ENCODE measurements at regions not wholly inside any gene's neighbourhood (a gene's known extent, or its start where the extent isn't known, plus 50 kb on each side); places are given as distances from the start of the nearest gene placed in this dataset.

- TF ChIP-seq POLR2A (IDR thresholded peaks at IDR 0.05), result no peak
- TF ChIP-seq, protein P1, sequence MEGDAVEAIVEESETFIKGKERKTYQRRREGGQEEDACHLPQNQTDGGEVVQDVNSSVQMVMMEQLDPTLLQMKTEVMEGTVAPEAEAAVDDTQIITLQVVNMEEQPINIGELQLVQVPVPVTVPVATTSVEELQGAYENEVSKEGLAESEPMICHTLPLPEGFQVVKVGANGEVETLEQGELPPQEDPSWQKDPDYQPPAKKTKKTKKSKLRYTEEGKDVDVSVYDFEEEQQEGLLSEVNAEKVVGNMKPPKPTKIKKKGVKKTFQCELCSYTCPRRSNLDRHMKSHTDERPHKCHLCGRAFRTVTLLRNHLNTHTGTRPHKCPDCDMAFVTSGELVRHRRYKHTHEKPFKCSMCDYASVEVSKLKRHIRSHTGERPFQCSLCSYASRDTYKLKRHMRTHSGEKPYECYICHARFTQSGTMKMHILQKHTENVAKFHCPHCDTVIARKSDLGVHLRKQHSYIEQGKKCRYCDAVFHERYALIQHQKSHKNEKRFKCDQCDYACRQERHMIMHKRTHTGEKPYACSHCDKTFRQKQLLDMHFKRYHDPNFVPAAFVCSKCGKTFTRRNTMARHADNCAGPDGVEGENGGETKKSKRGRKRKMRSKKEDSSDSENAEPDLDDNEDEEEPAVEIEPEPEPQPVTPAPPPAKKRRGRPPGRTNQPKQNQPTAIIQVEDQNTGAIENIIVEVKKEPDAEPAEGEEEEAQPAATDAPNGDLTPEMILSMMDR (IDR thresholded peaks at IDR 0.05), result no peak
Observed at GRCh38 chr20:37598575-37599342, 71.1 kb upstream of the BLCAP start.
